K562 (cell line): ENCODE measurements at regions not wholly inside any gene's neighbourhood (a gene's known extent, or its start where the extent isn't known, plus 50 kb on each side); places are given as distances from the start of the nearest gene placed in this dataset.

Experiments used
- CTCF ChIP-seq, 3 experiments: IDR thresholded peaks in 2 of 3; conservative IDR thresholded peaks in 1 of 3; 2 replicates each; pipeline ENCODE4 v1.5.1; 2011 to 2012; ENCODE audit warnings: low read length in 3 of 3, mild to moderate bottlenecking in 3 of 3, control low read depth in 2 of 3, improper control_type of control experiment in 1 of 3, inconsistent platforms in 1 of 3, low read depth in 1 of 3, mixed read lengths in 1 of 3, moderate library complexity in 1 of 3; ENCODE audit not compliant: insufficient read depth in 2 of 3
- E2F1 ChIP-seq: sonication (generic); formaldehyde crosslinking; IDR thresholded peaks from 2 replicates; pipeline ENCODE4 v1.8.1; 2023; ENCODE audit warnings: mild to moderate bottlenecking, missing genetic modification reagents, moderate library complexity
- ETV5 ChIP-seq: sonication (generic); formaldehyde crosslinking; IDR thresholded peaks from 2 replicates; pipeline ENCODE4 v1.4.0; 2020; ENCODE audit warnings: low read depth, mild to moderate bottlenecking, missing genetic modification reagents
- POLR2A ChIP-seq: fragments of 450-650 bp; conservative IDR thresholded peaks from 2 replicates; pipeline ENCODE4 v1.6.1; 2016
- TAF15 ChIP-seq: fragments of 200-400 bp; formaldehyde crosslinking; IDR thresholded peaks from 2 replicates; pipeline ENCODE4 v1.6.1; 2017; ENCODE audit warnings: mild to moderate bottlenecking, low read depth, low read length, moderate library complexity
- ZFX ChIP-seq: sonication (generic); formaldehyde crosslinking; IDR thresholded peaks from 2 replicates; pipeline ENCODE4 v1.8.0; 2022; ENCODE audit warnings: mild to moderate bottlenecking, missing genetic modification reagents, moderate library complexity
- TF ChIP-seq, protein P1 (sequence below), 2 experiments: fragments of 450-650 bp in 1 of 2; sonication (generic) in 1 of 2; formaldehyde crosslinking in 1 of 2; IDR thresholded peaks; 2 replicates each; pipeline versions ENCODE4 v1.7.1 to v1.9.0; 2016 to 2022; ENCODE audit warnings: inconsistent platforms in 1 of 2, mild to moderate bottlenecking in 1 of 2, missing genetic modification reagents in 1 of 2

DNA sequence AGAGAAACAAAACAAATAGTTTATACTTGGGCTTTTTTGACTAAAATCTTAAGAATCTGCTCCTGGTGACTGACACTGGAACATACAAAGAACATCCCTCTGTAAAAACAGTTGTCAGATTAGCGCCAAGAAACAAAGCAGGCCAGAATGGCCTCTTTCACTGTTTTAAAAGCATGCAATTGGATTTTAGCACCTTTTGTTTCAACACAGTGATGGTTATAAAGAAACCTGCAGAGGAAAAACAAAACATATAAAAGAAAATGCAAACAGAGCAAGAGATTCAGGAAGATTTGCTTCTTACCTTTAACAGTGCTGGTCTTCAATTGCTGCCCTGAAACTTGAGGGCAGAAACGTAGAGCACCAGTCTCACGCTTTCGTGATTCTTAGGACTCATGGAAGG lies 652.2 kb upstream of the KCND2 start:
- no peak for TF ChIP-seq ETV5 (CRISPR knock-in tag)
- no peak for TF ChIP-seq CTCF (IDR thresholded peaks at IDR 0.05 in 2 of 3, conservative IDR thresholded peaks at IDR 0.05 in 1 of 3; ENCODE audit: insufficient read depth in 2 of 3, low read depth in 1 of 3, low read length in 3 of 3)
- no peak for TF ChIP-seq ZFX (CRISPR knock-in tag)
- TF ChIP-seq, protein P1, sequence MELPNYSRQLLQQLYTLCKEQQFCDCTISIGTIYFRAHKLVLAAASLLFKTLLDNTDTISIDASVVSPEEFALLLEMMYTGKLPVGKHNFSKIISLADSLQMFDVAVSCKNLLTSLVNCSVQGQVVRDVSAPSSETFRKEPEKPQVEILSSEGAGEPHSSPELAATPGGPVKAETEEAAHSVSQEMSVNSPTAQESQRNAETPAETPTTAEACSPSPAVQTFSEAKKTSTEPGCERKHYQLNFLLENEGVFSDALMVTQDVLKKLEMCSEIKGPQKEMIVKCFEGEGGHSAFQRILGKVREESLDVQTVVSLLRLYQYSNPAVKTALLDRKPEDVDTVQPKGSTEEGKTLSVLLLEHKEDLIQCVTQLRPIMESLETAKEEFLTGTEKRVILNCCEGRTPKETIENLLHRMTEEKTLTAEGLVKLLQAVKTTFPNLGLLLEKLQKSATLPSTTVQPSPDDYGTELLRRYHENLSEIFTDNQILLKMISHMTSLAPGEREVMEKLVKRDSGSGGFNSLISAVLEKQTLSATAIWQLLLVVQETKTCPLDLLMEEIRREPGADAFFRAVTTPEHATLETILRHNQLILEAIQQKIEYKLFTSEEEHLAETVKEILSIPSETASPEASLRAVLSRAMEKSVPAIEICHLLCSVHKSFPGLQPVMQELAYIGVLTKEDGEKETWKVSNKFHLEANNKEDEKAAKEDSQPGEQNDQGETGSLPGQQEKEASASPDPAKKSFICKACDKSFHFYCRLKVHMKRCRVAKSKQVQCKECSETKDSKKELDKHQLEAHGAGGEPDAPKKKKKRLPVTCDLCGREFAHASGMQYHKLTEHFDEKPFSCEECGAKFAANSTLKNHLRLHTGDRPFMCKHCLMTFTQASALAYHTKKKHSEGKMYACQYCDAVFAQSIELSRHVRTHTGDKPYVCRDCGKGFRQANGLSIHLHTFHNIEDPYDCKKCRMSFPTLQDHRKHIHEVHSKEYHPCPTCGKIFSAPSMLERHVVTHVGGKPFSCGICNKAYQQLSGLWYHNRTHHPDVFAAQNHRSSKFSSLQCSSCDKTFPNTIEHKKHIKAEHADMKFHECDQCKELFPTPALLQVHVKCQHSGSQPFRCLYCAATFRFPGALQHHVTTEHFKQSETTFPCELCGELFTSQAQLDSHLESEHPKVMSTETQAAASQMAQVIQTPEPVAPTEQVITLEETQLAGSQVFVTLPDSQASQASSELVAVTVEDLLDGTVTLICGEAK (IDR thresholded peaks at IDR 0.05), result no peak
- TF ChIP-seq, protein P1 (CRISPR knock-in tag; IDR thresholded peaks at IDR 0.05), result no peak
- TF ChIP-seq POLR2A, result no peak
- TF ChIP-seq E2F1, result no peak
- no peak for TF ChIP-seq TAF15
